ENCODE measurements at regions not wholly inside any gene's neighbourhood (a gene's known extent, or its start where the extent isn't known, plus 50 kb on each side); places are given as distances from the start of the nearest gene placed in this dataset.

DNA sequence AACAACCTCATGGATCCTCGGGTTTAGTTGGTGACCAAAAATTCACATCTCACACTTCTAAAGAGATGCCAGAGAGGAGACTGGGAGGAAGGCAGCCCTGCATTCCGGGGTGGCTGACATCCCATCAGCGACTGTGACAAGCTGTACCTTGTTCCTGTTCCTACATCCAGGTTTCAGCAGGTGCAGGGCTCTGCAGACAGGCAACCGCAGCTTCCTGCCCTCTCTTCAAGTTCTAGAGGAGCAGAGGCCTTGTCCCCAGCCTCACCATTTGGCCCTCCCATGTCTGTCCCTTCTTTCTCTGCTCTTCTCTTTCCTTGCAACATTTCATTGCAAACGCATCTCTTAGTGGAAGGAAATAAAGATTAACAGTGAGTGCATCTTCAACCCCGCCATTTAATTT, 454.6 kb downstream of the IRX1 start:
- Mint-ChIP-seq H3K27ac (no peak overlapping the region), H3K4me1 (no peaks in the 10 kb centered on the region), H3K4me3 (no peak overlapping the region), H3K9me3 (ENCODE audit: insufficient read depth) (no peaks in the 10 kb centered on the region), H3K27me3 (no peaks in the 10 kb centered on the region)
- ChIA-PET CTCF (no interaction called here), POLR2A (no interaction called here)
- Histone ChIP-seq H4K20me1 (ENCODE audit: control insufficient read depth, insufficient read depth, low read length, poor library complexity, severe bottlenecking) (no peaks in the 10 kb centered on the region), H3K4me1 (ENCODE audit: control insufficient read depth in 2 of 2, insufficient read depth in 2 of 2, low read length in 2 of 2) (no peaks in the 10 kb centered on the region), H3K4me2 (replicated peaks; ENCODE audit: low read depth, low read length, poor library complexity, severe bottlenecking) (no peak overlapping the region), H3K9ac (ENCODE audit: low read length) (no peak overlapping the region), H3K9me3 (ENCODE audit: control extremely low read depth in 1 of 3, control insufficient read depth in 2 of 3, insufficient read depth in 1 of 3, low read length in 2 of 3) (no peaks in the 10 kb centered on the region), H3K36me3 (replicated peaks in 1 of 2; ENCODE audit: control extremely low read depth in 1 of 2, control insufficient read depth in 1 of 2, extremely low read depth in 1 of 2, insufficient read depth in 2 of 2, low read length in 1 of 2) (no peaks in the 10 kb centered on the region), H2AFZ (ENCODE audit: insufficient read depth, low read depth, low read length, poor library complexity, severe bottlenecking) (no peak overlapping the region), H3K27me3 (replicated peaks in 1 of 4; ENCODE audit: control extremely low read depth in 1 of 4, control insufficient read depth in 3 of 4, insufficient read depth in 4 of 4, low read length in 3 of 4) (no peaks in the 10 kb centered on the region), H3K79me2 (ENCODE audit: control insufficient read depth, insufficient read depth, low read length) (no peaks in the 10 kb centered on the region), H3K4me3 (ENCODE audit: control extremely low read depth in 1 of 5, extremely low read depth in 1 of 5, insufficient read depth in 1 of 5, low read depth in 2 of 5, low read length in 4 of 5) (no peak overlapping the region), H3K27ac (ENCODE audit: low read length in 2 of 2) (no peak overlapping the region)
- intact Hi-C loops (cut with micrococcal nuclease): no loop called here
- no peak for TF ChIP-seq EZH2 (IDR thresholded peaks at IDR 0.05; ENCODE audit: borderline replicate concordance, insufficient read depth, low read depth, low read length, poor library complexity, severe bottlenecking)
- no peak for ATAC-seq (ENCODE audit: low read depth)
- 87% methylated on average over 3 of the region's 6 CpGs for WGBS (ENCODE audit: insufficient coverage)
- no peak for DNase-seq

GRCh38 chr5:4053136-4053535, 457.5 kb downstream of the IRX1 start:
- no peaks in the 10 kb centered on the region for H3K4me1 Mint-ChIP-seq
- H3K4me3 Mint-ChIP-seq: no peak overlapping the region
- DNase-seq (no peak), ATAC-seq (ENCODE audit: low read depth) (no peak)
- WGBS (ENCODE audit: insufficient coverage): 100% methylated on average over 1 of the region's 4 CpGs
- Histone ChIP-seq H3K4me3 (ENCODE audit: control extremely low read depth in 1 of 5, extremely low read depth in 1 of 5, insufficient read depth in 1 of 5, low read depth in 2 of 5, low read length in 4 of 5) (no peak overlapping the region), H3K79me2 (ENCODE audit: control insufficient read depth, insufficient read depth, low read length) (no peaks in the 10 kb centered on the region), H3K27me3 (replicated peaks in 1 of 4; ENCODE audit: control extremely low read depth in 1 of 4, control insufficient read depth in 3 of 4, insufficient read depth in 4 of 4, low read length in 3 of 4) (no peaks in the 10 kb centered on the region), H3K4me2 (replicated peaks; ENCODE audit: low read depth, low read length, poor library complexity, severe bottlenecking) (no peak overlapping the region), H3K36me3 (replicated peaks in 1 of 2; ENCODE audit: control extremely low read depth in 1 of 2, control insufficient read depth in 1 of 2, extremely low read depth in 1 of 2, insufficient read depth in 2 of 2, low read length in 1 of 2) (no peaks in the 10 kb centered on the region), H3K4me1 (ENCODE audit: control insufficient read depth in 2 of 2, insufficient read depth in 2 of 2, low read length in 2 of 2) (no peaks in the 10 kb centered on the region), H3K27ac (ENCODE audit: low read length in 2 of 2) (no peak overlapping the region), H3K9ac (ENCODE audit: low read length) (no peak overlapping the region), H4K20me1 (ENCODE audit: control insufficient read depth, insufficient read depth, low read length, poor library complexity, severe bottlenecking) (no peaks in the 10 kb centered on the region), H2AFZ (ENCODE audit: insufficient read depth, low read depth, low read length, poor library complexity, severe bottlenecking) (no peak overlapping the region), H3K9me3 (ENCODE audit: control extremely low read depth in 1 of 3, control insufficient read depth in 2 of 3, insufficient read depth in 1 of 3, low read length in 2 of 3) (no peaks in the 10 kb centered on the region)
- H3K27me3 Mint-ChIP-seq: no peaks in the 10 kb centered on the region
- no peaks in the 10 kb centered on the region for H3K9me3 Mint-ChIP-seq (ENCODE audit: insufficient read depth)
- TF ChIP-seq, protein P1, sequence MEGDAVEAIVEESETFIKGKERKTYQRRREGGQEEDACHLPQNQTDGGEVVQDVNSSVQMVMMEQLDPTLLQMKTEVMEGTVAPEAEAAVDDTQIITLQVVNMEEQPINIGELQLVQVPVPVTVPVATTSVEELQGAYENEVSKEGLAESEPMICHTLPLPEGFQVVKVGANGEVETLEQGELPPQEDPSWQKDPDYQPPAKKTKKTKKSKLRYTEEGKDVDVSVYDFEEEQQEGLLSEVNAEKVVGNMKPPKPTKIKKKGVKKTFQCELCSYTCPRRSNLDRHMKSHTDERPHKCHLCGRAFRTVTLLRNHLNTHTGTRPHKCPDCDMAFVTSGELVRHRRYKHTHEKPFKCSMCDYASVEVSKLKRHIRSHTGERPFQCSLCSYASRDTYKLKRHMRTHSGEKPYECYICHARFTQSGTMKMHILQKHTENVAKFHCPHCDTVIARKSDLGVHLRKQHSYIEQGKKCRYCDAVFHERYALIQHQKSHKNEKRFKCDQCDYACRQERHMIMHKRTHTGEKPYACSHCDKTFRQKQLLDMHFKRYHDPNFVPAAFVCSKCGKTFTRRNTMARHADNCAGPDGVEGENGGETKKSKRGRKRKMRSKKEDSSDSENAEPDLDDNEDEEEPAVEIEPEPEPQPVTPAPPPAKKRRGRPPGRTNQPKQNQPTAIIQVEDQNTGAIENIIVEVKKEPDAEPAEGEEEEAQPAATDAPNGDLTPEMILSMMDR (IDR thresholded peaks at IDR 0.05): no peak
- no peak for TF ChIP-seq EZH2 (IDR thresholded peaks at IDR 0.05; ENCODE audit: borderline replicate concordance, insufficient read depth, low read depth, low read length, poor library complexity, severe bottlenecking)
- POLR2A ChIA-PET: no interaction called here
- no peak overlapping the region for H3K27ac Mint-ChIP-seq
- CTCF ChIA-PET: no interaction called here
- intact Hi-C loops (cut with micrococcal nuclease): no loop called here
